CD4-positive, alpha-beta T cell treated with Interleukin-6 for 4 hours (primary cell): ENCODE measurements at regions not wholly inside any gene's neighbourhood (a gene's known extent, or its start where the extent isn't known, plus 50 kb on each side); places are given as distances from the start of the nearest gene placed in this dataset.

Experiments
- DNase-seq: peaks from one replicate; pipeline ENCODE4 v3.0.0-alpha.2; 2020; ENCODE audit warnings: mixed read lengths

DNA sequence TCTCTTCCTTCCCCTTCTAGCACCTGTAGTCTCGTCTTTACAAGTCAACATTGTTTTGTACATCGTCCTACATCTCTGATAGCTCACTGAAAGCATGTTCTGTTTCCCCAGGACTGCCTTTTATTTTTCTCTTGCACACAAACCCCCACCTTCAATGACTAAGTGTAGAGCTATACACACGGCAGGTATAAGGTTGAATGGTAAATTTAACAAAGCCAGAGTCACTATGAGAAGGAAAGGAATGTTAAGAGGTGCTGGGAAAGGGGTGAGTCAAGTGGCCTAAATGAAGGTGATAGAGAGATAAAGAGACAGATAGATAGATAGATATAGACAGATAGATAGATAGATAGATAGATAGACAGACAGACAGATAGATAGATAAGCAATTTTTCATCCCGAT is 134.3 kb upstream of the ATP1B1 start:
- DNase-seq, result no peak

DNA sequence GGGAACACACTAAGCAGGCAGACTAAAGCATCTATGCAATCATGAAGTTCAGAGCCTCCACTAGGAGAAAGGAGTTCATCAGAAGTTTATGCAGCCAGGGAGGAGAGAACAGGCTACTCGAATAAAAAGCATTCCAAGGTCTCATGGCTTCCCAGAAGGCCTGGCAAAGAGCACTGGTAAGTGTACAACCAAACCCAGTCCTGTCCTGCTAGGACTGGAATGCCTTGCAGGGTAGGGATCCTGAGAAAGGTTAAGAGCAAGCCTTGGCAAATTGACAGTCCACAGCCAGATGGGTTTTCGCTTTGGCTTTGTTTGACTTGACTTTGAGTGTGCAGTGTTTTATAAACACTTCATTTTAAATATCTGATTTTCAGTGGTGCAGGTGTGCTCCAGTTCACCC is 133.6 kb upstream of the ATP1B1 start:
- DNase-seq, result no peak

DNA sequence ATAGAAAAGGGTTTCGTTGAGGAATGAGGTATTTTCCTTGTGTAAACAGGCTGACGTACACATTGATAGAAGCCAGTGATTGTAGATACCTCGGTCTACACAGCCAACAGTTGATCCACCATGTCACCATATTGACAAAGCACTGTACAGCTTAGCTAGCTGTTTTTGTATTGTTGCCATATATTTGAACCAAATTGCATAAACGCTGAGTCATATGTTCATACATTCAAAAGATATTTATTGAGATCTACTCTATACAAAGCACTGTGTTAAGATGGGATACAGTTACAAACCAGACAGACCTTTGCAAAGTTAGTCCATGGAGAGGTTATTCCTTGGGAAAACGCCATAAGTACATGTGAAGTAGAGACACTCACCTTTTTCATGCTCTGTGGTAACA is 132.4 kb upstream of the ATP1B1 start:
- DNase-seq, result no peak

DNA sequence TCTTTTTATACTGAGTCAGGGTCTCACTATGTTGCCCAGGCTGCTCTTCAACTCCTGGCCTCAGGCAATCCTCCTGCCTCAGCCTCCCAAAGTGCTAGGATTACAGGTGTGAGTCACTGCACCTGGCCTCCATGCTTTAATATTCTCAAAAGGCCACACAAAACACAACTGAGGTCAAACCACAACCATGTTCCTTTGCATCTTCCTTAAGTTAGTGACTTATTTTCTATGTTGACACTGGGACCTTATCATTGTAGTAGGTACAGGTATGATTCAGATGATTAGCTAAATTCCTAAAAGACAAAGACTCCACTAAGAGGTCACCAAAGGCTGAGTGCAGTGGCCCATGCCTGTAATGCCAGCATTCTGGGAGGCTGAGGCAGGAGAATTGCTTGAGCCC is 131.9 kb upstream of the ATP1B1 start:
- no peak for DNase-seq

DNA sequence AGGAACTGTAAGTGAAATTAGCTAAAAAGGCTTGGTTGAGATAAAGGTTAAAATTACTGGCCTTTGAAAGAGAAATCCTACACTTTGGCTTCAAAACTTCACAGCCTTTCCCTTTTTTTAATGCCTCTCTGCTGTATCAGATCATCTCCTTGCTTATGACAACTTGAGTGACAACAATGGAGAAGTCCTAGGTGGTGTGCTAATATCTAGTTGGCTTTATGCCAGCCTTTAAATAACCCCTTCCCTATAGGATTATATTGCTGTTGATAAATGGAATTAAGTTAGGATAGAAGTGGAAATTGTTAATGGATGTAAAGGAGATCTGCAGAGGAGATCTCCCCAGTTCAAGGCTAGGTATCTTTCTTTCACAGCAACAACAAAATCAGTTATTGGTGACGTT is 130.2 kb upstream of the ATP1B1 start:
- DNase-seq, result no peak

DNA sequence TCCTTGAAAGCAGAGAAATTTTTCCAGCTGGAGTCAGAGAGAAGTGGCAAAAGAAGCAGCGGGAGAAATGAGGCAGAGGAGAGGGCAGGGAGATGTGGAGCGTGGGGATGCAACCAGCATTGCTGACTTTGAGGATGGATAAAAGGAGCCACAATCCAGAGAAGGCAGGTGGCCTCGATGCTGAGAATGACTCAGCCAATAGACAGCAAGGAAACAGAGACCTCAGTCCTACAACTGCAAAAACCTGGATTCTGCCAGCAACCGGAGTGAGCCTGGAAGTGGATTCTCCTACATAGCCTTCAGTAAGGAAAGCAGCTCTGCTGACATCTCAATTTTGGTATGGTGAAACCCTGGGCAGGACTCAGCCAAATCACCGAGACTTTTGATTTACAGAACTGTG is 128.9 kb upstream of the ATP1B1 start:
- no peak for DNase-seq

DNA sequence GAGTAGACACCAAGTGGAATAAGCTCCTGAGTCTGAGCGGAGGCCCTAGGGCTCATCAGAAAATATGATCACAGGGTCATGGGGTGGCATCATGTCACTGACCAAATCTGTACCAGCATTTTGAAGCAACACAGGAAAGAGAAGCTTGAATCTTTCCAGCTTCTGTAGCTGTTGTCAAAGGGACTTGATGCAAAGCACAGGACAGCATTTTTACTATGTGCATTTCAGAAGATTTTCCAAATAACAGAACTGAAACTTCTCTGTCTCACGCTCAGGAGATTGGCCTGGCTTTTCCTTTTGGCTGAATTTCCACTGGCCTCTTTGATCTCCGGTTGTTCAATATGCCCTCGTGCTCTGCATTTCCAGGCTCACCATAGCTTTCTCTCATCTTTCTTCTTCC is 127.2 kb upstream of the ATP1B1 start:
- DNase-seq, result no peak

DNA sequence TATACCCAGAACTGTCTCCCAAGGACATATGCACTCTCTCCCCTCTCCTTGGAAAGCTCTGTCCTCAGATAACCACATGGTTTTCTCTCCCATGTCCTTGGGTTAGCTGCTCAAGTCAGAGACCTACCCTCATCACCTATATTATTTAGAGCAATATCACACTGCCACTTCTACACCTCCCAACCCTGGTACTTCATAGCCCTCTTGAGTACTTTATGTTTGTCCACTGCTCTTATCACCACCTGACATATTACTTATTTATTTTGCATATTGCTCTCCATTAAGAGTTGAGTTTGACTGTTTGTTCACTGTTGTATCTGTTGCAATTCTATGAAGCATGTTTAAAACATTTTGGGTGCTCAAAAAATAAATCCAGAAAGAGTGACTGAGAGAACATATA is 126.3 kb upstream of the ATP1B1 start:
- no peak for DNase-seq

DNA sequence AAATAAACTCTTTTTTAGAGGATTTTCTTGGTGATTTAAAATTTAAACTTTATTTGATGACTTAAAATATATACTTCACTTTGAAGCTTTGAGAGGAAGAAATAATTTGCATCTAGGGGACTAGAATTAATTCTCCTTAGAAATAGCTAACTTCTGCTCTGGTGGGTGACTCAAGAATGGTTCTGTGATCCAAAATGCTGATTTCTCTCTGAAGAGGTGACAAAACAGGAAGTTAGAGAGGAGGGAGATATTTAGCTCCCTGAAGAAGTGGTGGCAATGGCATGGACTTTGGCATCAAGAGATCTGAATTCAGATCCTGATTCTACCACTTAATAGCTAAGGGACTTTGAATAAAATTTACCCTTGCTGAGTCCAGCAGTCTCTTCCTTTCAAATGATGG is 125.8 kb upstream of the ATP1B1 start:
- no peak for DNase-seq

DNA sequence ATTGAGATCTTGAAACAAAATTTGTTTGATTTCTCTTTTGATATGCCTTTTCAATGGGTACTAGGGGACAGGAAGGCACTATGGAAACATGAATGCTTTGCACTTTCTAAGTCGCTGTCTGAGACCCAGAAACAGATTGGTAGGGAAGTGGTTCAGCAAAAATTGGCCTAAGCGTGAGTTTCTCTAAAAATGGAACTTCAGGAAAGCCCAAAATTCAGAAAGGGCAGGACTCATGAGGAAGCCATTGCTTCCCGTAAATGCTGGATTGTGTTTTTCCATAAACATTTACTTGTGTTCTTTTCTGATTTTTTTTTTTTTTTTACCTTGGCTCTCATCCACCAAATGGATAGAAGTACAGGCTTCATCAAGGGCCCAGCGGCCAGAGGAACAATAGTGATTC is 123.7 kb upstream of the ATP1B1 start:
- DNase-seq, result no peak

DNA sequence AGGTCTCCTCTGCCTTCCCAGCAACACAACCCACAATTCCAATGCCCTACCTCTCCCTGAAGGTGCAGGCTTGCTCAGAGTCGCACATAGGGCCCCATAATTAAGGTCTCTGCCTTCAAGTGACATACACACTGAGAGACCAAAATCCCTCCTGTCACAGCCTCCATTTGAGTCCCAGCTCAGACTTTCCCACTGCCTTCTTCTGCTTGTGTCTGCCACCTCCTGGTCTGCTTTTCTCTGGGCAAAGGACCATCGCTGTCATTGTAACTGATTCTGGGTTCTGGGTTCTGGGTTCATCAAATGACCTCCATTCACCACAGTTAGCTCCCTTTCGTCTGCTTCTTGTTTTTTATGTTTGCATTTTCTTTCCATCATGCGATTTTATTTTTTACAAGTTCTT is 119.2 kb upstream of the ATP1B1 start:
- no peak for DNase-seq

DNA sequence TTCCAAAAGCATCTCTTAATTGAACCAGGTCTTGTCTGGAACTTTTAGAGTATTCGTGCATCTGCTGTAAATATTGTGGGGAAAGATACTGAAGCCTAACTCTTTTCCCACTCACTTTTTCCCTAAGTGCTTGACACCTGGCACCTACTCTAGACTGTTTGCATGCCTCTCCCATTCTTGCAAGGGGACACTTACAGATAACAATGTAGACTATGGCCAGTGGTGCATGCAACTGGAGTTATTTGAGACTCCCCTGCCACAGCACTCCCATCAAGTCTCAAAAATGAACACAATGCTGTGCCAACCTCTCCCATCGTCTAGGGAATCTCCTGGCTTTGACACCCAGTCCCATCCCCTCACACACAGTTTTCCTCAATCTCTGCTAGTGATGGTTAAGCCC is 118.6 kb upstream of the ATP1B1 start:
- DNase-seq, result no peak

DNA sequence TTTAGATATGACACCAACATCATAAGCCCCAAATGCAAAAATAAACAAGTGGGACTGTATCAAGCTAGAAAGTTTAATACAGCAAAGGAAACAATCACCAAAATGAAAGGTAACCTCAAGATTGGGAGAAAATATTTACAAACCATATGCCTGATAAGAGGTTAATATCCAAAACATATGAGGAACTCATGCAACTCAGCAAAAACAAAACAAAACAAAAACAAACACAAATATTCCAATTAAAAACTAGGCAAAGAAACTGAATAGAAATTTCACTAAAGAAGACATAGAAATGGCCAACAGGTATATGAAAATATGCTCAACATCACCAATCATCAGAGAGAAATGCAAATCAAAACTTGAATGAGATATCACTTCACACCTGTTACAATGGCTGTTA is 116.5 kb upstream of the ATP1B1 start:
- no peak for DNase-seq

DNA sequence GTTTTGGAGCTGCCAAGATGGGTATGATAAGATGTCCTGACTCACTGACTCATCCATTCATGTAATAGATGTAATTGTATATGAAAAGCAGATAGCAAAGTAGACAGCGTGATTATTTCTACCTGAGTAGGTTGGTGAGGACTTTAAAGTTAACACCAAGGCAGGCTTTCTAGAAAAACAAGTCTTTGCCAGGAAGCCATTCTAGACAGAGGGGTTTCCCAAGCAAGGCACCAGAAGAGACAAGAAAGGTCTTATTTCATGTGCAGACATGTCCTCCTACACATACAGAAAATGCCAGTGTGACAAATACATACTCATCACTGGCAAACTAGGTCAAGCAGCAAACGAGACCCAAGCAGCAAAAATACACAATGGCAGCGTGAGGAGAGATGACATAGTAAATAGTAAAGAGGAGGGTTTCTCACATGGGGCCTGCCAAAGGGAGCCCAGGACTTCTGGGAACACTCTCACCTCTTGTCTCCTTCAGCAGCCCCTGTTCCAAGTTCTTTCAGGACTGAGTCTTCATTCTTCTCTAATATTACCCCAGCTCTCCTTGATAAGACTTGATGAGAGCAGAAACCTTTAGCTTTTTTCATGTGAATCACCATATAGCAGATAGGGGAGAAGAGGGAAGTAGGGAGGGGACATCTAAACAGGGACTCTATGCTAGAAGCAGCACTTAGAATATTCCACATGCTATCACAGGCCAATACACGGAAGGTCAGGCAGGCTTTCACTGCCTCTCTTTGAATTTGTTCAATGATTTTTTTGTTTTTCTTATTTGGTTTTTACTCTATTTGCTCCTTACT is 114.6 kb upstream of the ATP1B1 start:
- no peak for DNase-seq

DNA sequence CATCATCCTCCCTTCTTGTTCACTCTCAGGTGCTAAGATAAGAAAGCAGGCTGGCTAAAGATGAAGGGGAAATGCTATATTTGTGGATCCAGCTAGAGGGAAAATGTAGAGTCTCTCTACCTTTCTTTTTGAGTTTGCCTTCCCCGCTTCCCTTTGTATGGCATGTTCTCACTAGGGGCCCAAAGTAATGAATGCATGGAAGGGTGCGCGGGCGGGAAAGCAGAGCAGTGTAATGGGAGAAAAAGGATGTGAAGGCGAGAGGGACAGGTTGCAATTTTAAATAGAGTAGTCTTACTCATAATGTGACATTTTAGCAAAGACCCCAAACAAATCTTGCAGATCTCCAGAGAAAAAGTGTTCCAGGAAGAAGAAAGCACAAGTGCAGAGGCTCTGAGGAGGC is 105.1 kb upstream of the ATP1B1 start:
- DNase-seq, result no peak

DNA sequence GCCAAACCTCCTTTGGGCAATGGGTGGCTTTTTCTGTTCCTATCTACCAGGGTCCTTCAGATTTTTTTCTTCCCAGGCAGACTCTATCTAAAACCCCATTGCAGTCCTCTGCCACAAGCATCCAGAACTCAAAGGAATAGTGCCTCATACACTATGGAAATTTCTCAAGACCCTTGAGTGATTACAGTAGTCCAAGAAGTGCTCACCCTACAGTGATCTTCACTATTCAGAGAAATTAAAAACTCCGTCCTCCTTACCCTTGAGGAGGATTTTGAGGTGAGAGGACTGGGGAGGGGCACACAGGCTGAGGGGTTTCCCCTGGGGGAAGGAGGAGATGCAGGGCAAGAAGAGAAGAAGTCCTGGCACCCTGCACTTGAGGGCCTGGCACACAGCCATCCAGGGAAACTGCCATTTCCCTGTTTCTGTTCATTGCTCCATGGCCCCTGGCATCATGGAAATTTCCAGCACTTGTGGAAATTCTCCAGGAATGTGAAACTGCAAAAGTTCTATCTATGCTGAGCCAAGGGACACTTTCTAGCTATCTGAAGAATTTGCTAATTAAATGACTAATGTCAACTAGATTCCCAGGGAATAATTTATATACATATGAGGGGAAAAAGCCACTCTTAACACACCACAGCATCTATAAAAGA is 102.5 kb upstream of the ATP1B1 start:
- no peak for DNase-seq

DNA sequence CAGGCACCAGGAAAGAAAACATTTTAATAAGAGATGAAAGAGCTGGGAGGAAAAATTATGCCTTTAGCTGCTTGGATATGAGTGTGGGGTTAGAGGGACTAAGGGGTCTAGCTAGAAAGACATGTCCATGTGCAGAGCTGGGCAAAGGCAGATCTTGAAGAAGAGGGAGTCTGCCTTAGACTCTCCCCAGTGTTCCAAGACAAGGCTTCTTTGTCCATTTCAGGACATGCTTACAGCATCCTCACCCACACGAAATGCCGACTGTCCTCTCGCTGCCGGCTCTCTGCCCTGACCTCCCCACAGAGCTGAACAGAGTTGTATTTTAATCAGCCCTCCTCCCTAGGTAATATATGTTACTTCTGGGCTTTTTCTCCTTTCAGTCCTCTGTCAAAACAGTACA is 100.7 kb upstream of the ATP1B1 start:
- no peak for DNase-seq

DNA sequence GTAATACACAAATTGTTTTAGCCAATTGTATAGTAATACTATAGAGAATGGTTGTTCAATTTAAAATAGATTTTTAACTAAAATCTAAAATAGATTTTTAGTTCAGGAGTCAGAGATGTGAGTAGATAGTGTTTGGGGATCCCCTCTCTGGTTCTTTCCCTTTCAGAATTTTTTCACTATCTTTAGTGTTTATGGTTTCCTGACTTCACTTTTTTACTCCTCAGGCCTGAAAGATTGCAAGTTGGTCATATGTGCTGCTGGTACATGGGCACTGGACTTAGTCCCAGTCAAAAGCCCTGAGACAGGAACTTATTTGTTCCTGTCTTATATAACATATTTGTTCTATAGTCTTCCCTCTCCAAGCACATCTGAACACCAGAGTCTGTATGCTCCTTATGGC is 96.8 kb upstream of the ATP1B1 start:
- DNase-seq, result no peak

DNA sequence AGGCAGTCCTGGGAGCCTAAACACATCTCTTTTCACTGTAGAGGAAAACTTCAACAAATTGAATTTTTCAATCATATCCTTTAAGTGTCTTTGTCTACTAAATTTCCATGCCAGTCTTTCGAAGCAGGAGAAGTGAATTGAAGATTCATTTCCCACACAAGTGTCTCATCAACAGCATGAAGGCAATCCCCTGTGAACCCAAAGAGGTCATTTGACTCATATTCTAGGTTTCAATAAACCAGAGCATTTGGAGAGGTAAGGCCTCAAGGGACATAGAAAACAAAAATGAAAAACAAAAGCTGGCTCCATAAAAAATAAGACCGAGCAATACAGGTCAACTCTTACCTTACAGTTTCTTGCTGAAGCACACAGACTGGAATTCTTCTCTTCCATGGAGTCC is 94.1 kb upstream of the ATP1B1 start:
- no peak for DNase-seq

DNA sequence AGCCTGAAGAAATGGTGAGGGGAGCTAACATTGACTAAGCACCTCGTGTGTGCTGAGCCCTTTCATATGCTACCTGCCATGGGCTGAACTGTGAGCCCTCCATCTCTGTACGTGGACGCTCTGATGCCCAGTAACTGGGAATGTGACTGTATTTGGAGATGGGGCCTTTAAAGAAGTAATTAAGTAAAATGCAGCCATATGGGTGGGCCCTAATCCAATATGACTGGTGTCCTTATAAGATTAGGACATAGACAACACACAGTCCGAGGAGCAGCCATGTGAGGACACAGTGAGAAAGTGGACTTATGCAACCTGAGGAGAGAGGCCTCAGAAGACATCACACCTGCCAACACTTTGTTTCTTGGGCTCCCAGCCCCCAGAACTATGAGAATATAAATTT is 92.7 kb upstream of the ATP1B1 start:
- DNase-seq, result no peak

DNA sequence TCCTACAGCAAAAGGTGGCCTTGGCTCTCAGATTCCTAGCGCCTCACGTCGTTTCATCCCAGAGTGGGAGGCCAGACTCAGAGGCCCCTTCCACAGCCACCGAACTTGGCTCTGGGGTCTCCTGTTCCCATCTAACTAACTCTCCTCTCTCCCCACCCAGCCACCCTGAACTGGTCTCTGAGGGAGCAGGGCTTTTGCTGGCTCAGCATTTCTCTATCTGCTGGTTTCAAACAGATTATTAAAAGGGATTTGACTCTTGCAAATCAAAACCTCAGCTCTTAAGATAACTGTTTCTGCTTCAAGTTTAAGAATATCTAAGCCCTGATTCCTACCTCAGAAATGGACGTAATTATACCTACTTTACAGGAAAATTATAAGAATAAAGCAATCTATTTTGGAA is 91.0 kb upstream of the ATP1B1 start:
- DNase-seq, result no peak

DNA sequence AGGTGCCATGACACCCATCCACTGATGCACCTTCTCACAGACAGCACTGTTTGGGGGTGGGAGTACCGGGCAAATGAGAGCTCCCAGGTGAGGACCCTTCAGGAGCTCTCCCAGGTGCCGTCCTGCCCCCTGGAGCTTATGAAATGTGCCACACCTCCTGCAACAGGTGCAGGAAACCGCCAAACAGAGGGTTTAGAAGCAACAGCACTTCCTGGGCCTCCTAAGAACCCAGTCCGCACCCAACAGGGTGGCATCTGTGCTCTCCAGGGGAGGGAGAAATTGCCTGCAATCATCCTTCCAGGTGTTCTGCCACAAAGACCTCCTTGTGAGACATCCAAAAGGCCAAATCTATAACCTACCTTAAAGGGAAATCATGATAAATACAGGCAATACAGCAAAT is 87.7 kb upstream of the ATP1B1 start:
- DNase-seq, result no peak

DNA sequence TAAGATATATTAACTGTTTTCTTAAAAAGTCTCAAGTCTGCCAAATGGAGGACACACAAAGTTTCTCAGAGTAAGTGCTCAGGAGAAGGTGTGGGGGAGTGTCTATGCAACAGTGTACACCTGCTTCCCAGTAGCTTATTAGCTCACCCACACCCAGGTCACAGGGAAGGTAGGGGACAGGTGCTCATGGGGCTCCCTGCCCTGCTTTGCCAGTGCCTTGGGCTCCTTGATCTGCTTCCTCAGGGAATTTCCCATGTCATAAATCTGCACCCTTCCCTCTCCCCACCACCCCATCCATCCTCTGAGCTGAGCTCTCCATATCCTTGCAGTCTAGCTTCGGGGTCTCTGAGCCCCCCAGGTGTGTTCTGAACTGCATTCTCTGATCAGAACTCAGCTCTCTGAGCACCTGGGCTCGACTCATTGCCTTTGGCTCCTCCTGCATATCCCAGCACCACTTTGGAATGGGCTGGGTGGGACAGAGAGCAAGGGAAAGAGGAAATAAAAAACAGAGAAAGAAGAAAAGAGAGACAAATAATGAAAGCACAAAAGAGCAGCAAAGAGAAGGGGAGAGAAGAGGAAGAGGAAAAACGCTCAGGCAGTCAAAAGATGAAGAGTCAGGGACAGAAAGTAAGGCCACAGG is 87.0 kb upstream of the ATP1B1 start:
- no peak for DNase-seq

DNA sequence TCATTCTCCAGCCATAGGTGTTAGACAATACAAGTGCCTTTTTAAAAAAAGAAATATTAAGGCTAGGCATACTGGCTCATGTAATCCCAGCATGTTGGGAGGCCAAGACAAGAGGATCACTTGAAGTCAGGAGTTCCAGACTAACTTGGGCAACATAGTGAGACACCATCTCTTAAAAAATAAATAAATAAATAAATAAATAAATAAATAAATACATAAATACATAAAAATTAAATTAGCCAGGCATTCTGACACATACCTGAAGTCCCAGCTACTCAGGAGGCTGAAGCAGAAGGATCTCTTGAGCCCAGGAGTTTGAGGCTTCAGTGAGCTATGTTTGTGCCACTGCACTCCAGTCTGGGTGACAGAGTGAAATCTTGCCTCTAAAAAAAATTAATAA is 85.8 kb upstream of the ATP1B1 start:
- DNase-seq, result no peak

DNA sequence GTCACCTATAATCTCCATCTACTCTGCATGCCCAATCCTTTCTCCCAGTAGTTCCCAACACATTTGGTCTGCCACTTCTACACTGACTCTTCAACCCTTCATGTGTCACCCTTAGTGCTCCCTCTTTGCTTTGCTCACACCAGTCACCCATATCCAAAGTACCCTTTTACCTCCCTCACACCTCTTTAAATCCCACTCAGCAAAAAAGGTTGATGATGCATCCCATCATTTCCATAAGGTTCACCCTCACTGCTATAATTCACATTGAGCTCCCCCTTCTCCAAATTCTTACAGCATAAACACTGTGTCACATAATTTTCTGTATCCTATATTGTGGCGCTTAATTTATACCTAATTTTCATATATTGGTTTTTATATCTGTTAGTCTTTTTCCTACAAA is 83.8 kb upstream of the ATP1B1 start:
- DNase-seq, result no peak
